GM23248 (cell line): ENCODE measurements at regions not wholly inside any gene's neighbourhood (a gene's known extent, or its start where the extent isn't known, plus 50 kb on each side); places are given as distances from the start of the nearest gene placed in this dataset.

Experiments used
- EZH2 ChIP-seq: fragments of 200-600 bp; sonication (generic); IDR thresholded peaks from 2 replicates; pipeline ENCODE4 v1.6.1; 2018; ENCODE audit warnings: antibody characterized with exemption, mild to moderate bottlenecking; ENCODE audit not compliant: insufficient read depth, poor library complexity, severe bottlenecking
- EZH2phosphoT487 ChIP-seq: fragments of 200-600 bp; sonication (generic); IDR thresholded peaks from 2 replicates; pipeline ENCODE4 v1.6.1; 2018; ENCODE audit warnings: antibody characterized with exemption, moderate library complexity, mild to moderate bottlenecking, low read depth; ENCODE audit not compliant: insufficient read depth

DNA sequence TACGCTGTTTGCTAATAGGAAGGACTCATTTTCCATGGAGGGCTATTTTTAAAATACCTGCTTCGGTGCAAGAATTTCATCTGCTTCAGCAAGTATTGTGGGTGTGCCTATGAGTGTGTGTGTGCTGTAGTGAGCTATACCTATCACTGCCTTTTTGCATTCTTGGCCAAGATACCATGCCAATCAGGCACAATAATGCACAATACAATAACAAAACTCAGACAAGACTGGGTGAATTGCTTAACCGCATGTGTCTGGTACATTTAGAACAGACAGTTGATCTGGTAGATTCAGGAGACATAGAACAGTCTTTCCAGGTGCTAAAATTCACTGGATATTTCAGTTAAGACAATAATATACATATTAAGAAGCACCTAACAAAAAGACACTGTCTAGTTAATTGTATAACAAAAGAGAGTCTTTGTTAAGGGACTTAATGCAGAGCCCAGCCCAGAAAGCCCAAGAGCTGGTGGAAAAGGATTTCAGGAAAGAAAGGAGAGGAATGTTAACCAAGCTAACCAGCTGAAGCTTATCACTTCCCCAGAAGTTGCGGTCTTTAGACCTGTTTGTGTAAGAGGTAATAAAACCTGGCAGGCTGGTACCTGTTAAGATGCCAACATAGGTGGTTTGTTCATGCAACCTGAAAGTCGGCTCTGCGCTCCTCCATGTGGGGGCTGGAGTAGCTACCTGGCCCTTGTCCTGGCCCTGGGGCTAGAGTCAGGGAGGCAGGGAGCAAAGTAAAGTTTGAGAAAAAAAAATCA is 153.3 kb upstream of the RBMS1 start:
- TF ChIP-seq EZH2 (no peak), EZH2phosphoT487 (no peak)
